NCI-H69 (cell line): ENCODE measurements at regions not wholly inside any gene's neighbourhood (a gene's known extent, or its start where the extent isn't known, plus 50 kb on each side); places are given as distances from the start of the nearest gene placed in this dataset.

ENCODE experiments used
- DNase-seq: peaks from one replicate; lab custom pipeline; 2025; lab: John Stamatoyannopoulos, UW

GRCh38 chr10:123526356-123527064 is 139.6 kb upstream of the GPR26 start:
- no peak for DNase-seq

- no peak for DNase-seq
Observed at GRCh38 chr10:123527151-123527550, 139.0 kb upstream of the GPR26 start.

GRCh38 chr10:123529146-123529760 is 136.9 kb upstream of the GPR26 start:
- DNase-seq = no peak

- no peak for DNase-seq
Observed at GRCh38 chr10:123530166-123530870, 135.8 kb upstream of the GPR26 start.

GRCh38 chr10:123535386-123535785 is 130.8 kb upstream of the GPR26 start:
- no peak for DNase-seq

GRCh38 chr10:123536176-123536845 is 129.8 kb upstream of the GPR26 start:
- no peak for DNase-seq

GRCh38 chr10:123537188-123537961 is 128.8 kb upstream of the GPR26 start:
- DNase-seq = no peak

GRCh38 chr10:123538401-123539320 is 127.5 kb upstream of the GPR26 start:
- DNase-seq = no peak

GRCh38 chr10:123544986-123545385 is 121.2 kb upstream of the GPR26 start:
- DNase-seq = no peak

GRCh38 chr10:123548770-123549169 is 117.4 kb upstream of the GPR26 start:
- DNase-seq = no peak

GRCh38 chr10:123549761-123550454 is 116.2 kb upstream of the GPR26 start:
- no peak for DNase-seq

- DNase-seq = no peak
Observed at GRCh38 chr10:123550675-123551096, 115.5 kb upstream of the GPR26 start.

GRCh38 chr10:123551259-123551658 is 114.9 kb upstream of the GPR26 start:
- no peak for DNase-seq

- no peak for DNase-seq
Observed at GRCh38 chr10:123552760-123553554, 113.2 kb upstream of the GPR26 start.

GRCh38 chr10:123553810-123554430 is 112.2 kb upstream of the GPR26 start:
- no peak for DNase-seq

GRCh38 chr10:123554656-123555055 is 111.5 kb upstream of the GPR26 start:
- DNase-seq = no peak

- no peak for DNase-seq
Observed at GRCh38 chr10:123555616-123556015, 110.5 kb upstream of the GPR26 start.

- no peak for DNase-seq
Observed at GRCh38 chr10:123556049-123556448, 110.1 kb upstream of the GPR26 start.

- DNase-seq = no peak
Observed at GRCh38 chr10:123556736-123557135, 109.4 kb upstream of the GPR26 start.
